ENCODE measurements at regions not wholly inside any gene's neighbourhood (a gene's known extent, or its start where the extent isn't known, plus 50 kb on each side); places are given as distances from the start of the nearest gene placed in this dataset.

- H3K9me3 ChIP-seq (ENCODE audit: control insufficient read depth, insufficient read depth, low read depth, low read length), result no peaks in the 10 kb centered on the region
- H3K27ac ChIP-seq (ENCODE audit: extremely low read depth, low read depth, low read length), result no peak overlapping the region
- H3K36me3 ChIP-seq (ENCODE audit: control insufficient read depth in 2 of 2, insufficient read depth in 1 of 2, low read length in 2 of 2), result no peaks in the 10 kb centered on the region
- ChIA-PET POLR2A (no interaction called here), CTCF (no interaction called here)
- TF ChIP-seq KLF9 (tag by site-specific recombination; IDR thresholded peaks at IDR 0.05; ENCODE audit: low read depth) (no peak), ZNF214 (tag by site-specific recombination; IDR thresholded peaks at IDR 0.05; ENCODE audit: borderline replicate concordance) (no peak), BCL6B (tag by site-specific recombination; IDR thresholded peaks at IDR 0.05) (no peak), GLIS2 (tag by site-specific recombination; IDR thresholded peaks at IDR 0.05) (no peak), PRDM4 (tag by site-specific recombination; IDR thresholded peaks at IDR 0.05) (no peak), ZNF518A (tag by site-specific recombination; conservative IDR thresholded peaks at IDR 0.05; ENCODE audit: low read depth) (no peak), ZNF221 (tag by site-specific recombination; IDR thresholded peaks at IDR 0.05; ENCODE audit: borderline replicate concordance) (no peak), ZNF121 (tag by site-specific recombination; IDR thresholded peaks at IDR 0.05) (no peak), HOXD13 (CRISPR knock-in tag; IDR thresholded peaks at IDR 0.05; ENCODE audit: borderline replicate concordance) (no peak), YY2 (tag by site-specific recombination; IDR thresholded peaks at IDR 0.05) (no peak), OVOL3 (tag by site-specific recombination; IDR thresholded peaks at IDR 0.05) (no peak), ZNF280C (tag by site-specific recombination; IDR thresholded peaks at IDR 0.05) (no peak), ZNF391 (tag by site-specific recombination; IDR thresholded peaks at IDR 0.05; ENCODE audit: borderline replicate concordance, low read depth) (no peak), ZNF311 (tag by site-specific recombination; IDR thresholded peaks at IDR 0.05; ENCODE audit: borderline replicate concordance) (no peak), ZBTB7A (tag by site-specific recombination; IDR thresholded peaks at IDR 0.05; ENCODE audit: low read depth) (no peak), ZNF488 (tag by site-specific recombination; IDR thresholded peaks at IDR 0.05) (no peak), WT1 (tag by site-specific recombination; IDR thresholded peaks at IDR 0.05) (no peak), ZNF837 (tag by site-specific recombination; IDR thresholded peaks at IDR 0.05) (no peak), KLF7 (tag by site-specific recombination; IDR thresholded peaks at IDR 0.05; ENCODE audit: borderline replicate concordance) (no peak), ZSCAN16 (tag by site-specific recombination; IDR thresholded peaks at IDR 0.05) (no peak)
- H3K4me3 ChIP-seq (ENCODE audit: low read depth, low read length), result no peak overlapping the region
- H3K4me1 ChIP-seq (ENCODE audit: control insufficient read depth, insufficient read depth, low read length), result no peaks in the 10 kb centered on the region
Observed at GRCh38 chr6:66605011-66605410, 898.0 kb upstream of the EYS start.

All from HEK293 (cell line).